HG03378 (cell line): ENCODE measurements at regions not wholly inside any gene's neighbourhood (a gene's known extent, or its start where the extent isn't known, plus 50 kb on each side); places are given as distances from the start of the nearest gene placed in this dataset.
"Not testable (repeated sequence)": the region's sequence is repeated elsewhere in the genome, so short reads cannot be mapped to it uniquely, and the experiment has no call there.

ENCODE experiments used
- ATAC-seq: cut with Tn5 transposase; IDR thresholded peaks from one replicate; pipeline ENCODE4 v1.9.1; 2021; ENCODE audit warnings: mild to moderate bottlenecking, moderate library complexity; ENCODE audit not compliant: unreplicated experiment

- no peak for ATAC-seq
Measured at GRCh38 chrX:130467936-130468335, 66.1 kb downstream of the RBMX2 start.

- ATAC-seq: no peak
Measured at GRCh38 chrX:130468395-130468923, 66.7 kb downstream of the RBMX2 start.

- ATAC-seq: no peak
Measured at GRCh38 chrX:130482871-130483270, 81.1 kb downstream of the RBMX2 start.

- no peak for ATAC-seq
Measured at GRCh38 chrX:130485870-130486269, 84.1 kb downstream of the RBMX2 start.

GRCh38 chrX:130495502-130495901 is 93.7 kb downstream of the RBMX2 start:
- not testable (repeated sequence) for ATAC-seq

- ATAC-seq: no peak
Measured at GRCh38 chrX:130497531-130497930, 95.7 kb downstream of the RBMX2 start.

- no peak for ATAC-seq
Measured at GRCh38 chrX:130498653-130499274, 97.0 kb downstream of the RBMX2 start.

GRCh38 chrX:130502016-130502570 is 100.3 kb downstream of the RBMX2 start:
- no peak for ATAC-seq

- ATAC-seq: no peak
Measured at GRCh38 chrX:130504019-130504418, 102.2 kb downstream of the RBMX2 start.

- ATAC-seq: no peak
Measured at GRCh38 chrX:130507015-130507414, 105.2 kb downstream of the RBMX2 start.

GRCh38 chrX:130512534-130512933 is 110.7 kb downstream of the RBMX2 start:
- ATAC-seq: not testable (repeated sequence)

GRCh38 chrX:130516123-130516522 is 114.3 kb downstream of the RBMX2 start:
- no peak for ATAC-seq

- ATAC-seq: no peak
Measured at GRCh38 chrX:130523460-130524394, 121.9 kb downstream of the RBMX2 start.

GRCh38 chrX:130524476-130525194 is 122.8 kb downstream of the RBMX2 start:
- no peak for ATAC-seq

- no peak for ATAC-seq
Measured at GRCh38 chrX:130529531-130529930, 127.7 kb downstream of the RBMX2 start.

- ATAC-seq: no peak
Measured at GRCh38 chrX:130531066-130531465, 129.3 kb downstream of the RBMX2 start.

GRCh38 chrX:130539721-130540321 is 138.0 kb downstream of the RBMX2 start:
- peak; percentile 65 for ATAC-seq

- no peak for ATAC-seq
Measured at GRCh38 chrX:130543603-130544325, 142.0 kb downstream of the RBMX2 start.

GRCh38 chrX:130545796-130546195 is 144.0 kb downstream of the RBMX2 start:
- ATAC-seq: no peak

- not testable (repeated sequence) for ATAC-seq
Measured at GRCh38 chrX:130549382-130549781, 147.6 kb downstream of the RBMX2 start.
